Neural progenitor cell (in vitro differentiated cells): ENCODE measurements at regions not wholly inside any gene's neighbourhood (a gene's known extent, or its start where the extent isn't known, plus 50 kb on each side); places are given as distances from the start of the nearest gene placed in this dataset.

ENCODE experiments used
- DNase-seq: peaks from one replicate; pipeline ENCODE4 v3.0.0-alpha.2; 2016; ENCODE audit warnings: low spot score
- H2AFZ ChIP-seq: fragments of 200-600 bp; sonication (generic); replicated peaks from 2 replicates; pipeline ENCODE4 v1.6.1; 2016; ENCODE audit warnings: antibody characterized with exemption
- H3F3A ChIP-seq: fragments of 200-600 bp; sonication (generic); 2 replicates; pipeline ENCODE4 v1.6.1; 2016; ENCODE audit warnings: antibody characterized with exemption, low read depth
- H3K27ac ChIP-seq: fragments of 200-600 bp; sonication (generic); 2 replicates; pipeline ENCODE4 v1.5.1; 2016; ENCODE audit warnings: mild to moderate bottlenecking
- H3K27me3 ChIP-seq: fragments of 200-600 bp; sonication (generic); 2 replicates; pipeline ENCODE4 v1.6.1; 2016; ENCODE audit warnings: mild to moderate bottlenecking, moderate library complexity
- H3K36me3 ChIP-seq: fragments of 200-600 bp; sonication (generic); 2 replicates; pipeline ENCODE4 v1.5.1; 2016
- H3K4me1 ChIP-seq: fragments of 200-600 bp; sonication (generic); 2 replicates; pipeline ENCODE4 v1.6.1; 2016; ENCODE audit warnings: mixed run types
- H3K4me2 ChIP-seq: fragments of 200-600 bp; sonication (generic); 2 replicates; pipeline ENCODE4 v1.6.1; 2016
- H3K4me3 ChIP-seq: fragments of 200-600 bp; sonication (generic); 2 replicates; pipeline ENCODE4 v1.5.1; 2016
- H3K79me2 ChIP-seq: fragments of 200-600 bp; sonication (generic); 2 replicates; pipeline ENCODE4 v1.6.1; 2016; ENCODE audit warnings: low read depth
- H3K9ac ChIP-seq: fragments of 200-600 bp; sonication (generic); 2 replicates; pipeline ENCODE4 v1.6.1; 2016
- H3K9me3 ChIP-seq: fragments of 200-600 bp; sonication (generic); 2 replicates; pipeline ENCODE4 v1.5.1; 2016; ENCODE audit warnings: low read depth
- H4K20me1 ChIP-seq: fragments of 200-600 bp; sonication (generic); 2 replicates; pipeline ENCODE4 v1.6.1; 2016; ENCODE audit warnings: low read depth
- H3K27ac Mint-ChIP-seq: 3 replicates; pipeline ENCODE4 v1.8.0; 2021; ENCODE audit warnings: mixed read lengths
- H3K27me3 Mint-ChIP-seq: 2 replicates; pipeline ENCODE4 v1.8.0; 2022; ENCODE audit warnings: low read depth, mild to moderate bottlenecking, inconsistent platforms, moderate library complexity, mixed read lengths; ENCODE audit not compliant: insufficient read depth
- H3K36me3 Mint-ChIP-seq: 3 replicates; pipeline ENCODE4 v1.8.0; 2021; ENCODE audit warnings: mixed read lengths
- H3K4me1 Mint-ChIP-seq: 3 replicates; pipeline ENCODE4 v1.8.0; 2021; ENCODE audit warnings: mixed read lengths
- H3K4me3 Mint-ChIP-seq: 3 replicates; pipeline ENCODE4 v1.8.0; 2021; ENCODE audit warnings: mild to moderate bottlenecking, moderate library complexity, mixed read lengths
- H3K9me3 Mint-ChIP-seq: 3 replicates; pipeline ENCODE4 v1.8.0; 2020; ENCODE audit warnings: mixed read lengths
- EZH2 ChIP-seq: fragments of 200-600 bp; sonication (generic); IDR thresholded peaks from 2 replicates; pipeline ENCODE4 v1.6.1; 2017; ENCODE audit warnings: antibody characterized with exemption, mild to moderate bottlenecking, moderate library complexity
- EZH2phosphoT487 ChIP-seq: fragments of 200-600 bp; sonication (generic); IDR thresholded peaks from 2 replicates; pipeline ENCODE4 v1.6.1; 2017; ENCODE audit warnings: antibody characterized with exemption
- TF ChIP-seq, protein P1 (sequence below): fragments of 200-600 bp; sonication (generic); IDR thresholded peaks from 2 replicates; pipeline ENCODE4 v1.5.1; 2017; ENCODE audit warnings: antibody characterized with exemption, mild to moderate bottlenecking

DNA sequence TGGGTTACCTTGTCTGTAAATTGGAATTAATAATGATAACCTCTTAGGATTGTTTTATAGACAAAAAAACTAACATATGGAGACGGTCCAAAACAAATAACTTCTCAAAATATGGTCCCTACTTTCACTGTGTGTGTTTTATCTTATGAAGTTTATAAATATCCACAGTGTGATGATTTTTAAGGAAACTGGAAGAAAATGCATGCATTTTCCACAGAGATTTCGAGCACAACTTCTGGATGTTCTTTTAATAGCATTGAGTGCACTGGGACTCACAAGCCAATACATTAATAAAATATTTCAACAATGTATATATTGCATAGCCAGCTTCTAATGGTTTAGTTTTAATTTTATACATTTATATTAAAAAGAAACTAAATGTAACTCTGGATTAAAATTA, 87.9 kb upstream of the SPHKAP start:
- no peaks in the 10 kb centered on the region for H4K20me1 ChIP-seq
- peaks cover 3% of the 10 kb centered on the region for H3K27me3 Mint-ChIP-seq
- H3K36me3 ChIP-seq: no peaks in the 10 kb centered on the region
- H3K9ac ChIP-seq: no peak overlapping the region
- H3K27ac Mint-ChIP-seq: no peak overlapping the region
- H3K79me2 ChIP-seq: no peaks in the 10 kb centered on the region
- H3K36me3 Mint-ChIP-seq: no peaks in the 10 kb centered on the region
- H3F3A ChIP-seq: no peaks in the 10 kb centered on the region
- H3K27ac ChIP-seq: no peak overlapping the region
- H3K4me1 ChIP-seq: peaks cover 8% of the 10 kb centered on the region
- H3K4me2 ChIP-seq: no peak overlapping the region
- H3K27me3 ChIP-seq: no peaks in the 10 kb centered on the region
- H3K4me1 Mint-ChIP-seq: no peaks in the 10 kb centered on the region
- H3K9me3 Mint-ChIP-seq: no peaks in the 10 kb centered on the region
- no peak for TF ChIP-seq EZH2
- no peak for TF ChIP-seq EZH2phosphoT487
- TF ChIP-seq, protein P1, sequence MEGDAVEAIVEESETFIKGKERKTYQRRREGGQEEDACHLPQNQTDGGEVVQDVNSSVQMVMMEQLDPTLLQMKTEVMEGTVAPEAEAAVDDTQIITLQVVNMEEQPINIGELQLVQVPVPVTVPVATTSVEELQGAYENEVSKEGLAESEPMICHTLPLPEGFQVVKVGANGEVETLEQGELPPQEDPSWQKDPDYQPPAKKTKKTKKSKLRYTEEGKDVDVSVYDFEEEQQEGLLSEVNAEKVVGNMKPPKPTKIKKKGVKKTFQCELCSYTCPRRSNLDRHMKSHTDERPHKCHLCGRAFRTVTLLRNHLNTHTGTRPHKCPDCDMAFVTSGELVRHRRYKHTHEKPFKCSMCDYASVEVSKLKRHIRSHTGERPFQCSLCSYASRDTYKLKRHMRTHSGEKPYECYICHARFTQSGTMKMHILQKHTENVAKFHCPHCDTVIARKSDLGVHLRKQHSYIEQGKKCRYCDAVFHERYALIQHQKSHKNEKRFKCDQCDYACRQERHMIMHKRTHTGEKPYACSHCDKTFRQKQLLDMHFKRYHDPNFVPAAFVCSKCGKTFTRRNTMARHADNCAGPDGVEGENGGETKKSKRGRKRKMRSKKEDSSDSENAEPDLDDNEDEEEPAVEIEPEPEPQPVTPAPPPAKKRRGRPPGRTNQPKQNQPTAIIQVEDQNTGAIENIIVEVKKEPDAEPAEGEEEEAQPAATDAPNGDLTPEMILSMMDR: no peak
- no peaks in the 10 kb centered on the region for H3K9me3 ChIP-seq
- no peak overlapping the region for H3K4me3 ChIP-seq
- no peak for DNase-seq
- no peak overlapping the region for H2AFZ ChIP-seq
- no peak overlapping the region for H3K4me3 Mint-ChIP-seq

DNA sequence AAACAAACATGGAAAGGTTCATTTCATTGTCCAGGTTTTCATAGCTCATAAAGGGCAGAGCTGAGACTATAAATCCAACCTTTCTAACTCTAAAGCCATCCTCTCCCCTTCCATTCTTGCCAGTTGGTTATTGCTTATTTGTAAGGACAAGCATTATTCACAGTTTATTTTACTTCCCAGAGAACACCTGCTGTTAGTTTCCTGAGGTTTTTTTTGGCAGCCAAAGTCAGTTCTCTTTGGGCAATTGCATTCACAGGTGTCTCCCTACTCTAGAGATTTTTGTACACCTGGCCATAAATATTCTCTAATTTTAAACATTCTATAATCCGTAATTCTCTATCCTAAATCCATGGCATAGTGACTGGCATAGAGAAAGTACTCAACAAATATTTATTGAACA, 87.3 kb upstream of the SPHKAP start:
- Histone ChIP-seq H3F3A (no peaks in the 10 kb centered on the region), H3K27me3 (no peaks in the 10 kb centered on the region)

DNA sequence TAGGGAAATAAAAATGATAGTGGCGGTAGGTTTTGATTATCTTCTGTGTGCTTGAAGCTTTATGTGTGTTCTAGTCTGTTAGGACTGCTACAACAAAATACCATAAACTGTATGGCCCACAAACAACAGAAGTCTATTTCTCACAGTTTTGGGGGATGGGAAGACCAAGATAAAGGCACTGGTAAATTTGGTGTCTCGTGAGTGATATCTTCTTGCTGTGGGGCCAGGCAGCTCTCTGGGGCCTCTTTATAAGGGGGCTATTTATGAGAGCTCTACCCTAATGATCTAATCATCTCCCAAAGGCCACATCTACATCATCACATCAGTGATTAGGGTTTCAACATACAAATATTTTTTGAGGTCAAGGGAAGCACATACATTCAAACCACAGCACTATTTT, 86.8 kb upstream of the SPHKAP start:
- Histone ChIP-seq H4K20me1 (no peaks in the 10 kb centered on the region), H3K9ac (no peak overlapping the region), H2AFZ (no peak overlapping the region), H3K4me3 (no peak overlapping the region), H3K27me3 (no peaks in the 10 kb centered on the region), H3K9me3 (no peaks in the 10 kb centered on the region), H3K4me2 (no peak overlapping the region), H3K79me2 (no peaks in the 10 kb centered on the region), H3K27ac (no peak overlapping the region), H3K4me1 (peaks cover 8% of the 10 kb centered on the region), H3F3A (no peaks in the 10 kb centered on the region), H3K36me3 (no peaks in the 10 kb centered on the region)
- no peaks in the 10 kb centered on the region for H3K9me3 Mint-ChIP-seq
- H3K27me3 Mint-ChIP-seq: peaks cover 3% of the 10 kb centered on the region
- no peak overlapping the region for H3K4me3 Mint-ChIP-seq
- no peaks in the 10 kb centered on the region for H3K36me3 Mint-ChIP-seq
- no peaks in the 10 kb centered on the region for H3K4me1 Mint-ChIP-seq
- no peak for DNase-seq
- H3K27ac Mint-ChIP-seq: no peak overlapping the region
- no peak for TF ChIP-seq EZH2phosphoT487
- TF ChIP-seq, protein P1: no peak
- TF ChIP-seq EZH2: no peak

More for the DNA sequence above, 87.3 kb upstream of the SPHKAP start:
- Histone ChIP-seq H3K36me3 (no peaks in the 10 kb centered on the region), H3K4me1 (peaks cover 8% of the 10 kb centered on the region), H3K9ac (no peak overlapping the region), H3K4me2 (no peak overlapping the region), H3K27ac (no peak overlapping the region), H2AFZ (no peak overlapping the region), H3K79me2 (no peaks in the 10 kb centered on the region), H3K9me3 (no peaks in the 10 kb centered on the region), H4K20me1 (no peaks in the 10 kb centered on the region), H3K4me3 (no peak overlapping the region)
- Mint-ChIP-seq H3K27me3 (peaks cover 3% of the 10 kb centered on the region), H3K36me3 (no peaks in the 10 kb centered on the region), H3K27ac (no peak overlapping the region), H3K4me3 (no peak overlapping the region), H3K4me1 (no peaks in the 10 kb centered on the region), H3K9me3 (no peaks in the 10 kb centered on the region)
- TF ChIP-seq EZH2phosphoT487: no peak
- no peak for TF ChIP-seq EZH2
- TF ChIP-seq, protein P1: no peak
- no peak for DNase-seq

DNA sequence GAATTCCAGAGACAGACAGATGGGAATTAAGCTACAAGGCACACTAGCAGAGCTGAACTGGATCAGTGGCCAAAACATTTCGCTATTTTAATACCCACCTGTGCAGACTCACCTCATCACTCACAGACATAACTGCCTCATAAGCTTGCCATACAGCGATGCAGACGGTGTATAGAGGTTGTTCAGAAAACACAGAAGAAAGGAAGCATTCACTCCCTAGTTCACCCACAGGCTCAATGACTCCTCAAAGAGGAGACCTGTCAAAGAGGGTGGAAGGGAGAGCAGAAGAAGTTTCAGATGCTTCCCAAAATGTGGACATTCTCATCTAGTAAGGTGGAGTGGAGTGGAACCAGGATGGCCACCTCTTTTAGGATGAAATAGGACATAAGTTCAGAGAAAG, 81.7 kb upstream of the SPHKAP start:
- no peaks in the 10 kb centered on the region for H3K9me3 Mint-ChIP-seq
- no peaks in the 10 kb centered on the region for H3F3A ChIP-seq
- H3K27me3 Mint-ChIP-seq: peaks cover 3% of the 10 kb centered on the region
- no peak overlapping the region for H3K4me3 Mint-ChIP-seq
- H3K36me3 Mint-ChIP-seq: no peaks in the 10 kb centered on the region
- H3K9me3 ChIP-seq: no peaks in the 10 kb centered on the region
- no peak for DNase-seq
- no peaks in the 10 kb centered on the region for H3K36me3 ChIP-seq
- H4K20me1 ChIP-seq: no peaks in the 10 kb centered on the region
- peaks cover 8% of the 10 kb centered on the region for H3K4me1 ChIP-seq
- no peak overlapping the region for H3K4me3 ChIP-seq
- no peaks in the 10 kb centered on the region for H3K79me2 ChIP-seq
- H3K27ac ChIP-seq: no peak overlapping the region
- H3K27ac Mint-ChIP-seq: no peak overlapping the region
- H3K4me2 ChIP-seq: no peak overlapping the region
- TF ChIP-seq, protein P1: no peak
- TF ChIP-seq EZH2phosphoT487 (no peak), EZH2 (no peak)
- H3K27me3 ChIP-seq: no peaks in the 10 kb centered on the region
- no peak overlapping the region for H2AFZ ChIP-seq
- no peak overlapping the region for H3K9ac ChIP-seq
- no peaks in the 10 kb centered on the region for H3K4me1 Mint-ChIP-seq
